Gastrocnemius medialis (tissue), 4 donors: ENCODE measurements at regions not wholly inside any gene's neighbourhood (a gene's known extent, or its start where the extent isn't known, plus 50 kb on each side); places are given as distances from the start of the nearest gene placed in this dataset.
A peak's percentile ranks its signal among the peaks of the same experiment; 100 is the strongest.

Experiments
- ATAC-seq, 2 donors: fragments of 150-250 bp; one replicate each; pipeline ENCODE4 v1.9.1; 2016
- DNase-seq, 2 donors: peaks; one replicate each; pipeline ENCODE4 v3.0.0-alpha.2; 2019
- H3K27ac ChIP-seq, 4 donors: fragments of 200-600 bp; sonication (generic); 1 replicate in 1 of 4; 2 replicates in 3 of 4; pipeline ENCODE4 v1.5.1; 2016 to 2018; ENCODE audit warnings: mild to moderate bottlenecking in 2 of 4, moderate library complexity in 1 of 4
- H3K27me3 ChIP-seq, 3 donors: fragments of 200-600 bp; sonication (generic) in 2 of 3; 1 replicate in 1 of 3; 2 replicates in 2 of 3; pipeline versions ENCODE4 v1.5.1 to v1.6.0; 2016 to 2019; ENCODE audit warnings: mild to moderate bottlenecking in 1 of 3, moderate library complexity in 1 of 3
- H3K36me3 ChIP-seq, 2 donors: fragments of 200-600 bp; sonication (generic) in 1 of 2; one replicate each; pipeline ENCODE4 v1.5.1; 2017 to 2018
- H3K4me1 ChIP-seq, 2 donors: fragments of 200-600 bp; sonication (generic) in 1 of 2; one replicate each; pipeline ENCODE4 v1.5.1; 2016 to 2017; ENCODE audit warnings: mild to moderate bottlenecking in 2 of 2
- H3K4me3 ChIP-seq, 4 donors: fragments of 200-600 bp; sonication (generic) in 3 of 4; 1 replicate in 1 of 4; 2 replicates in 3 of 4; pipeline ENCODE4 v1.5.1; 2016 to 2019; ENCODE audit warnings: mild to moderate bottlenecking in 2 of 4
- H3K9me3 ChIP-seq, 3 donors: fragments of 200-600 bp; sonication (generic) in 2 of 3; 1 replicate in 1 of 3; 2 replicates in 2 of 3; pipeline ENCODE4 v1.5.1; 2016 to 2019
- CTCF ChIP-seq, 5 experiments: fragments of 450-650 bp in 3 of 5; fragments of 200-600 bp in 2 of 5; sonication (generic) in 2 of 5; IDR thresholded peaks in 4 of 5; conservative IDR thresholded peaks in 1 of 5; 1 replicate in 4 of 5; 2 replicates in 1 of 5; pipeline ENCODE4 v1.5.1; 2016 to 2019; ENCODE audit warnings: antibody characterized with exemption in 5 of 5, mild to moderate bottlenecking in 3 of 5, moderate library complexity in 3 of 5
- POLR2A ChIP-seq, 2 donors: fragments of 450-650 bp; IDR thresholded peaks; one replicate each; pipeline ENCODE4 v1.6.1; 2017; ENCODE audit warnings: antibody characterized with exemption in 2 of 2, mild to moderate bottlenecking in 2 of 2, moderate library complexity in 2 of 2
- in situ Hi-C, 4 donors: fragments of 200-750 bp; cut with MboI; loops; one replicate each; pipeline versions ENCODE4 v1.15.0 to v1.8.0; 2017; ENCODE audit warnings: low sequenced_read_pairs in 4 of 4
- intact Hi-C: fragments of 100-400 bp; cut with DNase I; formaldehyde crosslinking; loops from one replicate; pipeline ENCODE4 v1.15.1; 2023; ENCODE audit warnings: low total_unique reads

DNA sequence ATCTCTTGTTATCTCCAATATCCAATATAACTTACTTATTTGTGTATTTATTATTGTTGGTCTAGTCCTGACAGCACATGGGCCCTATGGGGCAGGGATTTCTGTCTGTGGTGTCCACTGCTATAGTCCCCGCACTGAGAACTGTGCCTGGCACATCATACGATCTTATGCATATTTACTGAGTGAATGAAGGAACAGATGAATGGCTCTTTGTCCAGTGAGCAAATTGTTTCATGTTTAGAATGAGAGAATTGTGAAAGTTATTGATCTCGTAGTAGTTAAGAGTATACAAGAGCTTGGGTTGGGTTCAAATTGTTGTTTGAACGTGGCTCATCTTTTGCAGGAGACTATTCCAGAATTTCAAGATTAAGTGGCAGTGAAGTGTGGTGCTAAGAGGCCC, 96.1 kb upstream of the SLC34A2 start:
- Histone ChIP-seq H3K4me3 (no peak overlapping the region), H3K27ac (no peak overlapping the region), H3K36me3 (no peaks in the 10 kb centered on the region), H3K4me1 (no peaks in the 10 kb centered on the region), H3K9me3 (no peaks in the 10 kb centered on the region), H3K27me3 (no peaks in the 10 kb centered on the region)
- ATAC-seq (no peak), DNase-seq (no peak)
- intact Hi-C loops (no loop called here), in situ Hi-C loops (no loop called here)
- TF ChIP-seq CTCF (IDR thresholded peaks at IDR 0.05 in 4 of 5, conservative IDR thresholded peaks at IDR 0.05 in 1 of 5): no peak
- no peak for TF ChIP-seq POLR2A (IDR thresholded peaks at IDR 0.05)

DNA sequence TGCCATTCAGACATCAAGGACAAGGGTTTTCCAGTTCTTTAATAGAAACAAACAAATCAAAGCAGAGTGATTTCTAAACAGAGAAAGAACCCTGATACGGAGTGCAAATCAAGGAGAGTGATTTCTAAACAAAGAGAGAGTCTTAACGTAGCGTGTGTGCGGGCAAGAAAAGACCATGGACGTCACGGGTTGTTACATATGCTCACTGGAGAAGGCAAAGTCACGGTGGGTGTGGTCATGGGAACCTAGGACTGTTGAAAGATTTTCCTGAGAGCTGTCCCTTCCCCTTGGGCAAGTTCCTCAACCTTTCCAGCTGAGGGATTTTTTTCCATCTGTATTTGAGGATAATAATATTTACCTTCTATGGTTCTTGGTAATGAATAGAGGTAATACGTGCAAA, 95.0 kb upstream of the SLC34A2 start:
- Histone ChIP-seq H3K36me3 (no peaks in the 10 kb centered on the region), H3K27me3 (no peaks in the 10 kb centered on the region), H3K27ac (no peak overlapping the region), H3K4me1 (no peaks in the 10 kb centered on the region), H3K9me3 (no peaks in the 10 kb centered on the region), H3K4me3 (no peak overlapping the region)
- DNase-seq (no peak), ATAC-seq (no peak)
- intact Hi-C loops: no loop called here
- no peak for TF ChIP-seq CTCF (IDR thresholded peaks at IDR 0.05 in 4 of 5, conservative IDR thresholded peaks at IDR 0.05 in 1 of 5)
- no peak for TF ChIP-seq POLR2A (IDR thresholded peaks at IDR 0.05)
- in situ Hi-C loops: no loop called here

- TF ChIP-seq POLR2A (IDR thresholded peaks at IDR 0.05) (no peak), CTCF (IDR thresholded peaks at IDR 0.05 in 4 of 5, conservative IDR thresholded peaks at IDR 0.05 in 1 of 5) (no peak)
- H3K27me3 ChIP-seq: no peaks in the 10 kb centered on the region
- H3K4me1 ChIP-seq: no peaks in the 10 kb centered on the region
- in situ Hi-C loops: no loop called here
- no peak overlapping the region for H3K4me3 ChIP-seq
- intact Hi-C loops: no loop called here
- no peaks in the 10 kb centered on the region for H3K36me3 ChIP-seq
- peak in 1 of 2 donors; percentile 87 for ATAC-seq
- H3K27ac ChIP-seq: peak overlapping the region in 3 of 4 donors; percentile 30 to 57 (median 44)
- peak; percentile 17 to 29 for DNase-seq
- no peaks in the 10 kb centered on the region for H3K9me3 ChIP-seq
Observed at GRCh38 chr4:25563071-25563564, 92.5 kb upstream of the SLC34A2 start.

DNA sequence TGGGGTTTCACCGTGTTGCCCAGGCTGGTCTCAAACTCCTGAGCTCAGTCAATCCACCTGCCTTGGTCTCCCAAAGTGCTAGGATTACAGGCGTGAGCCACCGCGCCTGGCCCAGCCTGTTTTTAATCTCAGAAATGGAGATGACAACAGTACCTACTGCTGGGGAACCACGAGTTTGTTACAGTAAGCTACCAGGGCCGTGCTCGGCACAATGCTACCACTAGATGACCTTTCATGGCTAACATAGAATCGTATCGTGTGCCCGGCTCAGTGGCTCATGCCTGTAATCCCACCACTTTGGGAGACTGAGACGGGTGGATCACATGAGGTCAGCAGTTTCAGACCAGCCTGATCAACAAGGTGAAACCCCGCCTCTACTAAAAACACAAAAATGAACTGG, 90.8 kb upstream of the SLC34A2 start:
- intact Hi-C loops: no loop called here
- no peak for TF ChIP-seq POLR2A (IDR thresholded peaks at IDR 0.05)
- TF ChIP-seq CTCF (IDR thresholded peaks at IDR 0.05 in 4 of 5, conservative IDR thresholded peaks at IDR 0.05 in 1 of 5): no peak
- DNase-seq: no peak
- Histone ChIP-seq H3K4me1 (no peaks in the 10 kb centered on the region), H3K4me3 (no peak overlapping the region), H3K27me3 (no peaks in the 10 kb centered on the region), H3K36me3 (no peaks in the 10 kb centered on the region), H3K9me3 (no peaks in the 10 kb centered on the region), H3K27ac (no peak overlapping the region)
- in situ Hi-C loops: no loop called here
- no peak for ATAC-seq

- no peak for ATAC-seq
- Histone ChIP-seq H3K4me1 (no peaks in the 10 kb centered on the region), H3K36me3 (no peaks in the 10 kb centered on the region), H3K9me3 (no peaks in the 10 kb centered on the region), H3K4me3 (no peak overlapping the region), H3K27ac (no peak overlapping the region), H3K27me3 (no peaks in the 10 kb centered on the region)
- no peak for TF ChIP-seq POLR2A (IDR thresholded peaks at IDR 0.05)
- no peak for TF ChIP-seq CTCF (IDR thresholded peaks at IDR 0.05 in 4 of 5, conservative IDR thresholded peaks at IDR 0.05 in 1 of 5)
- in situ Hi-C loops: no loop called here
- DNase-seq: no peak
- intact Hi-C loops: no loop called here
Observed at GRCh38 chr4:25567253-25567652, 88.4 kb upstream of the SLC34A2 start.
